Prostate gland (tissue), 2 donors: ENCODE measurements at regions not wholly inside any gene's neighbourhood (a gene's known extent, or its start where the extent isn't known, plus 50 kb on each side); places are given as distances from the start of the nearest gene placed in this dataset.

Experiments
- POLR2AphosphoS5 ChIP-seq: sonication (generic); formaldehyde crosslinking; IDR thresholded peaks from one replicate; pipeline ENCODE4 v1.6.1; 2017; ENCODE audit warnings: antibody characterized with exemption
- TF ChIP-seq, protein P1 (sequence below), 4 experiments: fragments of 200-600 bp in 2 of 4; fragments of 450-650 bp in 2 of 4; sonication (generic) in 2 of 4; IDR thresholded peaks; 1 replicate in 3 of 4; 2 replicates in 1 of 4; pipeline ENCODE4 v1.5.1; 2016 to 2019; ENCODE audit warnings: antibody characterized with exemption in 4 of 4, mild to moderate bottlenecking in 2 of 4, moderate library complexity in 2 of 4

GRCh38 chr9:4404156-4404555 is 86.1 kb upstream of the SLC1A1 start:
- TF ChIP-seq, protein P1, sequence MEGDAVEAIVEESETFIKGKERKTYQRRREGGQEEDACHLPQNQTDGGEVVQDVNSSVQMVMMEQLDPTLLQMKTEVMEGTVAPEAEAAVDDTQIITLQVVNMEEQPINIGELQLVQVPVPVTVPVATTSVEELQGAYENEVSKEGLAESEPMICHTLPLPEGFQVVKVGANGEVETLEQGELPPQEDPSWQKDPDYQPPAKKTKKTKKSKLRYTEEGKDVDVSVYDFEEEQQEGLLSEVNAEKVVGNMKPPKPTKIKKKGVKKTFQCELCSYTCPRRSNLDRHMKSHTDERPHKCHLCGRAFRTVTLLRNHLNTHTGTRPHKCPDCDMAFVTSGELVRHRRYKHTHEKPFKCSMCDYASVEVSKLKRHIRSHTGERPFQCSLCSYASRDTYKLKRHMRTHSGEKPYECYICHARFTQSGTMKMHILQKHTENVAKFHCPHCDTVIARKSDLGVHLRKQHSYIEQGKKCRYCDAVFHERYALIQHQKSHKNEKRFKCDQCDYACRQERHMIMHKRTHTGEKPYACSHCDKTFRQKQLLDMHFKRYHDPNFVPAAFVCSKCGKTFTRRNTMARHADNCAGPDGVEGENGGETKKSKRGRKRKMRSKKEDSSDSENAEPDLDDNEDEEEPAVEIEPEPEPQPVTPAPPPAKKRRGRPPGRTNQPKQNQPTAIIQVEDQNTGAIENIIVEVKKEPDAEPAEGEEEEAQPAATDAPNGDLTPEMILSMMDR (IDR thresholded peaks at IDR 0.05): no peak
- TF ChIP-seq POLR2AphosphoS5: no peak
